IPS DF 19.7 (cell line): ENCODE measurements at regions not wholly inside any gene's neighbourhood (a gene's known extent, or its start where the extent isn't known, plus 50 kb on each side); places are given as distances from the start of the nearest gene placed in this dataset.

ENCODE experiments used
- DNase-seq: peaks from one replicate; pipeline ENCODE4 v3.0.0-alpha.2; 2013; ENCODE audit warnings: low read depth, low spot score

DNA sequence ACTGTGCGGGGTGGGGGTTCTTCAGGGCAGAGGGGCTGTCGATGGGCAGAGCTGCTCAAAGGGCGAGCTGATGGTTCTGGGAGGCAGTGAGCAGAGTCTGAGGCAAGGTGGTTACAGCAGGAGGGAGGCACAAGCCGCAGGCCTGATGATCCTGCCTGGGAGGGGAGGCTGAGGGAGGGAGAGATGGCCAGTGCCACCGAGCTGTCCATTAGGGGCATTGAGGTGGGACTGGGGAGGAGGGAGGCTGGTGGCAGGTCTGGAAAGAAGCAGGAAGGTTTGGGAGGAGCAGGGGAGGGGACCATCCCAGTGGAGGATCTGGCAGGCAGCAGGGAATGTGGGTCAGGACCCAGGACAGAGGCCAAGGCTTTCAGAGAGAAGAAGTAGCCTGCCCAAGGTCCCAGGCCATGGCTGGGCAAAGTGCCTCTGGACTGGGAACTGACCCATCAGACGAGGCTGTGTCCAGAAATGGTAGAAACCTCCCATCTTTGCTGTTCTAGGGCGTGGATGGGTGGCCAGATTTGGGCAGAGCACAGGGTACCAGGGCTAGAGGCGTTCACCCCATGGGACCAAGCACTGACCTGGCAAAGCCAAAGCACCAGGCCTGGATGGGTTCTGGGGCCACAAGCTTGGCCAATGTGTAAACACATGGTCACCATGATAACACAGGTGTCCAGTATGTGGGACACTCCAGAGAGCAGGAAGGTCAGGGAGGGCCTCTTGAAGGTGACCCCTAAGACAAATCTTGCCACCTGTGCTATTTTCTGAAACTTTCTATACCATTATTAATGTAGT, 55.5 kb downstream of the INHBB start:
- DNase-seq = no peak

DNA sequence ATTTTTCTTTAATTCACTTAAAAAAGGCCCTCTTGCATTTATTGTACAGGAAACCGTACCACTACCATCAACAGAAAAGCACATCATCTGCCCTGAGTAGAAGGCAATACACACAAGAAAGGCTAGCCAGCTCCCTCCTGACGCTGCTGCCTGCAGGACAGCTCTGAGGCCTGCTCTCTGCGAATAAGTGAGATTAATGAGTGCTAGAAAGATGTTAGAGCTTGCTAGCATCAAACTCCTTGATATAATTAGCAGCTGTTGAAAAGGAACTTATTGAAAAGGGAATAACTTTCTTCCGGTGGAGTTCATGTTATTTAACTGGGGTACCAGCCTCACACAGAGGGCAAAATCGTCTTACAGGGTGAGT, 56.1 kb downstream of the INHBB start:
- DNase-seq = no peak

DNA sequence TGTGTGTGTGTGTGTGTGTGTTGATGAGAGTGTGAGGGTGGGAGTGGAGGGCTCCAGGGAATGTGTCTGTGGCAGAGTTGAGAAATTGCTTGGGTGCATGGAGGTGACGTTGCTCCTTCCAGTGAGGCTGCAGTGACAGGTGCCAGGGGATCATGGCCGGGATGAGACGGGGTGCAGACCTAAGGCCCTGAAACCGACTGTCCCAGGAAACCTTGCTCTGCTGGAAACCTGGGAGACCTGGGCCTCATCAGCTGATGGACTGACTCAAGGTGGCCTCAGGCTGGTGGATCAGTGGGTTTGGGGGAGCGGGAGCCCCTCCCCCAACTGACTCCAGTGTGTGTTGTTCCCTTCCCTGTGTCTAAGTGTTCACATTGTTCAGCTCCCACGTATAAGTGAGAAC, 56.6 kb downstream of the INHBB start:
- DNase-seq = no peak

GRCh38 chr2:120403261-120403660, 57.3 kb downstream of the INHBB start:
- no peak for DNase-seq

DNA sequence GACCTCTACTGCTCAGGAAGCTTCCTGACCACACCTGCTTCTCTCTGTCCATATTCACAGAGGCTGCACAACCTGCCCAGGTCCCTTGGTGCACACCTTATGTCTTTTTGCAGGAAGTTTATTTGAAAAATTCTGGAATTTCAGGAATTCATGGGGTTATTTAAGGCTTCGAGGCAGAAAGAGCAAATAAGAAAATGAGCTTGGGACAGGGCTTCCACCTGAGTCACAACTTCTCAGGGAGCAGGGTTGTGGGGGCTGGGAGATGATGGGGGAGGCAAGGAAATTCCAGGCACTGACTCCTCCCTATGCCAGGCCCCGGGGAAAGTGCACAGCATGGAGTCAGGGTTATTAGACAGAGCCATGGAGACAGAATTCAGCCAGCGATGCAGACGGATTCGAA, 57.7 kb downstream of the INHBB start:
- no peak for DNase-seq

DNA sequence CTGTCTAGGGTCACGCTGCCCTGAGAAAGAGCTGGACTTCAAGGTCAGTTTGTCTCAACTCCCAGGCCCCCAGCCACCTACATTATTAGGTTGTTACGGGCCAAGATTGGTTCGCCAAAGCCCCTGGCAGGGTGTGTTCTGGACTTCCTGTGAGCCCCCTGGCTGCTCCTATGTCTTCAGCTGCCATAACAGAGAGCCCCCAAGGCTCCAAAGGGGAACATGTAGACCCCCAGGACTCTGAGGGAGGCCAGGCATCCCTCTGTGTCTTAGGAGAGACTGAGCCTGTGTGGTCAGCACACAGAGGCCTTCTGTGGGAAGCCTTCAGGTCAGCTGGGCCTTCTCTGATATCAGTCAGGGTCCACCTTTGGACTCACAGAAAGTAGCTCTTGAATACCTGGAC, 58.3 kb downstream of the INHBB start:
- DNase-seq = no peak

GRCh38 chr2:120404941-120405758, 59.2 kb downstream of the INHBB start:
- DNase-seq = no peak

GRCh38 chr2:120405759-120406099, 59.8 kb downstream of the INHBB start:
- no peak for DNase-seq

DNA sequence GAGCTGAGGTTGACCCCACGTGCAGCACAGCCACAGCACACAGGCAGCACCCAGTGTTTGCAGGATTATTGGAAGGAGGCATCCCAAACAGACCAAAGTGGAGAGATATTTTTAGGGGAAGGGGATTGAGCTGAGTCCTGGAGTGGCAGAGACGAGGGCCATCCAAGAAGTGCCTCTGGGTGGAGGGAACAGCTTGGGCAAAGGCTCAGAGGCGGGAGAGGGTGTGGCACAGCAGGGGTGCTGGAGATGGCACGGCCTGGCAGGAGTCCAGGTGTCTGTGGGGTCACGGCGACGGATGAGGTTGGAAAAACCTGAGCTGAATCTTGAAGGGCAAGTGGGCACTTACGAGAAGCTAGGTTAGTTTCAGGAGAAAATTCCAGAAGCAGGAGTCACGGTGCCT, 60.6 kb downstream of the INHBB start:
- DNase-seq = no peak

GRCh38 chr2:120410487-120410886, 64.6 kb downstream of the INHBB start:
- no peak for DNase-seq

DNA sequence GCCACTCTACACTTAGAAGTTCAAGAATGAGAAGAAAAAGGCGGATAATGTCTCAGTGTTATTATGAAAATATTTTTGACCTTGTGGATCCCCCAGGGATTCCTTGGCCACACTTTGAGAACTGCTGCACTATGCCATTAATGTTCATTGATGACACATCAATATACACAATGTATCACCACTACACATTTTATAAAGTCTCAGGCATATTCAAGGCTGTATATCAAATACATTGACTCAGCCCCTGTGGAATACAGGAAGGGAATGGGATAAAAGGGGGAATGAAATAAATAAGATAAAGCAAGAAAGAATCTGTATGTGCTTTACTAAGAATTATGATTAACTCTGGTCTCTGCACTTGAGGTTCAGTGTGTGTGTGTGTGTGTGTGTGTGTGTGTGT, 69.1 kb downstream of the INHBB start:
- no peak for DNase-seq

DNA sequence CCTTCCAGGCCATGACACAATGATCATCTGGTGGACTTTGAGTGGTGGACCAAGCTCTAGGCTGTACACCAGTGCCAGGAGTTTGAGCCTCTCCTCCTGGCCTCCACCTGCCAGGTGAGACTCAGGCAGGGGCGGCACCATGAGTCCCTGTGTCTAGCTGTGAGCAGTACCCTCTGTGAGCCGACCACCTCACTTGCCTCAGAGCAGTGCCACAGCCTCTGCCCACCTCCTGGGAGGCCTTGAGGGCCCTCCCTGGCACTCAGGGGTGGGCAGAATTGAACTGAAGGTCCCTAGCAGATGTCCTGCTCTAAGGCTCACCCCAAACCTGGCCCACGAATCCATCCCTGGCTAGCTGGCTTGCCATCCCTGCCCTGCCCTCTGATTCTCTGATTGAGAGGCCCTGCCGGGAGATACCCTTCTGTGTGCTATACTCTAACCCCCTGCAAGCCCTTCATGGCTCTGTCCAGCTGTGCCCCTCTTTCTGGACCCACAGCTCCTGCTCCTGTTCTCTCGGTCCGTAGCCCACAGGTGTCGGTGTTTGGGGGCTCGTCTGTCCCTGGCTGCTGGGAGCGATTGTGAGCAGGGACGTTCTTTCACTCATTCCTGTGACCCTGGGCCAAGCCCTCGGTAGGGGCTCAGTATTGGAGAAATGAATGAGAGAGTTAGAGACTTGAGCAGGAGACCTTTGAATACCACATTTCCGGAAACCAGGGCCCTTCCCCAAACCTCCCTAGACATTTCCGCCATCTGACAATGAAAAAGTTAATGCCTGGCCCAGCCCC, 70.0 kb downstream of the INHBB start:
- DNase-seq = no peak

- no peak for DNase-seq
Observed at GRCh38 chr2:120418174-120418787, 72.3 kb downstream of the INHBB start.

DNA sequence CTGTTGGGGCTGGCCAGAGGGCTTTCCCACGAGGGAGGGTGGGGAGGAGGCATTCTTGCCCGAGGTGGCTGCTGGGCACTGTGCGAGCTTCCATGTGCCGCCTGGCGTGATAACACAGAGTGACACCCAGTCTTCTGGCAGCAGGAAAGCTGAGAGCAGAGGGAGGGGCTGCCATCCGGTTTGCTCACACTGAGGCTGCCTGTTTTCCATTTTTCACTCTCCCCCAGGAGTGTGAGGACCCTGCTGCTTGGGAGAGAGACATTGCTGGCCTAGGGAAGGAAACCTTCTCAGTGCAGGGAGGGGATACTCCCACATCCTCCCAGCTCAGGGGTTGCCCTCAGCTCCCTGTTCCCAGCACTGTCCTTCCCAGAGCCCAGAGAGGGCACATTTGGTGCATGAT, 73.1 kb downstream of the INHBB start:
- no peak for DNase-seq

DNA sequence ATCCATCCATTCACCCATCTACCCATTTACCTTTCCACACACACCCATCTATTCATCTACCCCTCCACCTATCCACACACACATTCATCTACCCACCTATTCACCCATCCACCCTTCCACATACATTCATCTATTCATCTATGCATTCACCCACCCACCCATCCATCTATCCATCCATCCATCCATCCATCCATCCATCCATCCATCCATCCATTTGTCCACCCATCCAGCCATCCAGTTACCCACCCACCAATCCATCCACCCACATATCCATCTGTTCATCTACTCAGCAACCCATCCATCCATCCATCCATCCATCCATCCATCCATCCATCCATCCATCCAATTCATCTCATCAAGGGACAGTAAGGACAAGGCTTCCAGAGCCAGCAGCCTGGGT, 74.0 kb downstream of the INHBB start:
- no peak for DNase-seq

DNA sequence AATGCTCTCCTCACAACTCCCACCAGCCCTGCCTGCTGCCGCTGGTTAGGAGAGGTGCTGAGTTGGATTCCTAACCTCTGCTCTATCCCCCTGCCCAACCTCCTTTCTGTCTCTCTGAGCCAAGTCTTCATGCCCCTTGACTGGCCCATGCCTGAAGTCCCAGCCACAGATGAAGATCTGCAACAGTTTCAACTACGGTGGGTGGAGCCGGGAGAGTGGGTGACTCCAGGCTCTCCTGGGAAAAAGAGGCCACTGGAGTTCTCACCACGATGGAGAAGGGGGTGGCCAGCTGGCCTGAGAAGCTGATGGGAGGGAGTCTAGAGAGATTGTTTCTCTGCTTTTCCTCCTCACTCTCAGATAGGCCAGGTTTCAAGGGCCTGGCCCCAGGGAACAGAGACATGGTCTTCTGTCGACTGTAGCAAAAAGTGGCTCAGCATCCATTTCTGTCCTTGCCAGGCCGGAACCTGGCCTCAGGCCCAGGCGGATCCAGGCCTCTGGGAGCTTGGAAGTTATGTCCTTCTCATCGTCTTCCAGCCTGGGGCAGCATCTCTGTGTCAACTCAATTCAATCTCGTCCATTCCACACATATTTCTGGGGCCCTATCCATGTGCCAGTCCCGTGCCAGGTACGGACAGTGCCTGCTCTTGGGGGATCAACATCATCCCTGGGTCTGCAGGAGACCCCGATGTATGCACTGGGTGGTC, 75.3 kb downstream of the INHBB start:
- DNase-seq = no peak

DNA sequence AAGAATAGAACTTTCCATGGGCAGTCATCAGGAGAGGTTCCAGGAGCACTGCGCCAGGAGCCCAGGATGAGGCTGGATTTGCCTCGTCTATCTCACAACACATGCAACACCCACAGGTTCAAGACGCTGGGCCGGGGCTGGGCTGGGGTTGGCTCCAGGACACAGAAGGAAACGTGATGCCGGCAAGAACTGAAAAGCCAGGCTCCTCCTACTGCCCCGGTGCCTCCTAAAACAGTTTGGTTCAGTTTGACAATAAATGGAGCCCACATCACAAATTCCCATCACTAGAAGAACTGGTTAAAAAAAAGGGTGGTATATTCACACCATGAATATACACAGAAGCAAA, 75.9 kb downstream of the INHBB start:
- DNase-seq = no peak

DNA sequence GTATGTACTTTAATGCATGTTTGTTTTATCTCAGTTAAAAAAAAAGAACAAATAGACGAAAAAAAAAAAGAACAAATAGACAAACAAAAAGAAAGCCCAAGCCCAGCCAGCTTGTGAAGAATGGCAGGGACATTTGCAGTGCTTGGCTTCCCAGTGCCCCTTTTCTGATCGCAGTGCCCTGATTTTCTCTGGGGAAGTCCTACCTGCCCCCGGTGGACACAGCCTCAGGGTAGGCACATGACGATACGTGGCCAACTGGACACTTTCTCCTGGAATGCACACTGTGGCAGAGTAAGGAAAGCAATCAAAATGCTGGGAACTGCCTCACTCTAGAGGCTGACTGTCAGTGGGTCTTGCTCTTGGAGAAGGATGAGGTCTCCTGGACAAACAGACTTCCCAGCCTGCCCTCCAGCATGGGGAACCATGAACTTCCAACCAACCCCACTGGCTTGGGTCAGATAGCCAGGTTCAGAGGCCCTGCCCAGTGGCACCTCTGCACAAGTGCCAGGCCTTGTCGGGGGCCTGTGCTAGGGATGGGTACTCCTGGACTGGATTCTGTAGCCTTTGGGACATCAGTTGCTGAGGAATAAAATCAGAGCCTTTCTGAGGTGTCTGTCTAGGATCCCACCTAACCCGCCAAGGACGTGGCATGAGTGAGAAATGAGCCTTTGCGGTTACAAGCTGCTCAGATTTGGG, 76.7 kb downstream of the INHBB start:
- no peak for DNase-seq

GRCh38 chr2:120423167-120423943, 77.4 kb downstream of the INHBB start:
- DNase-seq = no peak

GRCh38 chr2:120424274-120424796, 78.4 kb downstream of the INHBB start:
- DNase-seq = no peak
